HepG2 (cell line): ENCODE measurements at regions not wholly inside any gene's neighbourhood (a gene's known extent, or its start where the extent isn't known, plus 50 kb on each side); places are given as distances from the start of the nearest gene placed in this dataset.

Experiments
- ATAC-seq: fragments of 200-7000 bp; cut with Tn5 transposase; 3 replicates; pipeline ENCODE4 v1.9.1; 2020; ENCODE audit warnings: mild to moderate bottlenecking, moderate library complexity
- BruUV-seq: library from RNA; stranded (reverse); fragments of 400-500 nt; replicated peaks from 2 replicates; lab custom pipeline; 2021; lab: Mats Ljungman, UMichigan
- CTCF ChIA-PET: fragments of 300-600 bp; formaldehyde crosslinking; extraction: SDS; loops from one replicate; lab custom pipeline; 2021; ENCODE audit warnings: low total read pairs, inconsistent platforms, low intra/inter-chr PET ratio; lab: Yijun Ruan, JAX
- POLR2A ChIA-PET: fragments of 350-600 bp; sonication (Branson Sonifier 250); formaldehyde crosslinking; loops from one replicate; lab custom pipeline; 2020; ENCODE audit warnings: antibody characterized with exemption, inconsistent platforms; lab: Yijun Ruan, JAX
- DNase-seq: peaks from one replicate; pipeline ENCODE4 v3.0.0-alpha.2; 2015; ENCODE audit warnings: low spot score
- FAIRE-seq: peaks from 3 replicates; lab custom pipeline; 2011; peaks lifted over from hg19 to GRCh38; lab: Jason Lieb, UNC
- H2AFZ ChIP-seq: one replicate; pipeline ENCODE4 v1.6.1; 2011; ENCODE audit warnings: low read length, inconsistent platforms
- H3K27ac ChIP-seq: fragments of 300-600 bp; 3 replicates; pipeline ENCODE4 v1.8.0; 2011; ENCODE audit warnings: mixed run types, mild to moderate bottlenecking, mixed read lengths, low read length, inconsistent platforms; ENCODE audit not compliant: insufficient read depth; ENCODE audit errors: extremely low read length
- H3K27me3 ChIP-seq, 2 experiments: fragments of 200-600 bp in 1 of 2; 2 replicates in 1 of 2; 3 replicates in 1 of 2; pipeline versions ENCODE4 v1.6.0 to v1.8.0; 2011; ENCODE audit warnings: low read length in 2 of 2, mild to moderate bottlenecking in 2 of 2, moderate library complexity in 2 of 2, inconsistent platforms in 1 of 2; ENCODE audit not compliant: insufficient read depth in 2 of 2, control insufficient read depth in 1 of 2
- H3K36me3 ChIP-seq, 2 experiments: fragments of 200-600 bp in 1 of 2; replicated peaks in 1 of 2; 2 replicates in 1 of 2; 3 replicates in 1 of 2; pipeline versions ENCODE4 v1.5.1 to v1.8.0; 2011; ENCODE audit warnings: low read length in 2 of 2, inconsistent platforms in 1 of 2; ENCODE audit not compliant: insufficient read depth in 2 of 2, control insufficient read depth in 1 of 2
- H3K4me1 ChIP-seq: 2 replicates; pipeline ENCODE4 v1.5.1; 2012; ENCODE audit warnings: low read length, inconsistent platforms; ENCODE audit not compliant: insufficient read depth
- H3K4me2 ChIP-seq: 2 replicates; pipeline ENCODE4 v1.6.0; 2011; ENCODE audit warnings: low read depth, low read length, inconsistent platforms
- H3K4me3 ChIP-seq, 3 experiments: fragments of 200-600 bp in 1 of 3; sonication (generic), shearing (Covaris generic) in 1 of 3; replicated peaks in 1 of 3; 2 replicates each; pipeline ENCODE4 v1.5.1; 2011 to 2016; ENCODE audit warnings: low read length in 3 of 3, inconsistent platforms in 2 of 3, low read depth in 2 of 3, mild to moderate bottlenecking in 2 of 3, control low read depth in 1 of 3, mixed read lengths in 1 of 3; ENCODE audit not compliant: insufficient read depth in 1 of 3
- H3K79me2 ChIP-seq: one replicate; pipeline ENCODE4 v1.6.1; 2011; ENCODE audit warnings: low read length, inconsistent platforms; ENCODE audit not compliant: insufficient read depth
- H3K9ac ChIP-seq: 2 replicates; pipeline ENCODE4 v1.6.0; 2011; ENCODE audit warnings: mild to moderate bottlenecking, low read depth, low read length, inconsistent platforms; ENCODE audit not compliant: insufficient read depth
- H3K9me3 ChIP-seq: 2 replicates; pipeline ENCODE4 v1.5.1; 2012; ENCODE audit warnings: mild to moderate bottlenecking, low read length
- H4K20me1 ChIP-seq: 2 replicates; pipeline ENCODE4 v1.6.0; 2011; ENCODE audit warnings: inconsistent platforms, mild to moderate bottlenecking, low read length, moderate library complexity; ENCODE audit not compliant: insufficient read depth
- ARNTL ChIP-seq: sonication (generic); formaldehyde crosslinking; IDR thresholded peaks from 2 replicates; pipeline ENCODE4 v1.4.0; 2020; ENCODE audit warnings: mild to moderate bottlenecking, missing genetic modification reagents
- CBX5 ChIP-seq: sonication (generic); formaldehyde crosslinking; IDR thresholded peaks from 2 replicates; pipeline ENCODE4 v1.4.0; 2020; ENCODE audit warnings: missing genetic modification reagents, borderline replicate concordance
- CEBPZ ChIP-seq: IDR thresholded peaks from 2 replicates; pipeline ENCODE4 v1.6.1; 2012; ENCODE audit warnings: low read length, improper control_type of control experiment
- FOSL1 ChIP-seq: sonication (generic); formaldehyde crosslinking; IDR thresholded peaks from 2 replicates; pipeline ENCODE4 v1.9.0; 2021; ENCODE audit warnings: missing genetic modification reagents, borderline replicate concordance
- GATAD1 ChIP-seq: IDR thresholded peaks from 2 replicates; pipeline ENCODE4 v1.6.1; 2016; ENCODE audit warnings: missing genetic modification reagents, missing compliant biosample characterization
- KDM3A ChIP-seq: IDR thresholded peaks from 2 replicates; pipeline ENCODE4 v1.6.1; 2018; ENCODE audit warnings: low read depth, missing compliant biosample characterization
- MTF2 ChIP-seq: sonication (generic); formaldehyde crosslinking; IDR thresholded peaks from 2 replicates; pipeline ENCODE4 v1.5.0; 2020; ENCODE audit warnings: missing genetic modification reagents, borderline replicate concordance
- NR3C1 ChIP-seq: sonication (generic); formaldehyde crosslinking; IDR thresholded peaks from 2 replicates; pipeline ENCODE4 v1.4.0; 2020; ENCODE audit warnings: missing genetic modification reagents
- RARG ChIP-seq: sonication (generic); formaldehyde crosslinking; IDR thresholded peaks from 2 replicates; pipeline ENCODE4 v1.4.0; 2020; ENCODE audit warnings: low read depth, mild to moderate bottlenecking, missing genetic modification reagents
- SMAD1 ChIP-seq: sonication (generic); formaldehyde crosslinking; IDR thresholded peaks from 2 replicates; pipeline ENCODE4 v1.4.0; 2020; ENCODE audit warnings: missing genetic modification reagents, low read depth, mild to moderate bottlenecking, borderline replicate concordance
- TCF12 ChIP-seq, 2 experiments: fragments of 450-650 bp in 1 of 2; sonication (generic) in 1 of 2; formaldehyde crosslinking in 1 of 2; IDR thresholded peaks; 2 replicates each; pipeline versions ENCODE4 v1.6.1 to v1.8.0; 2017 to 2022; ENCODE audit warnings: antibody characterized with exemption in 1 of 2, mild to moderate bottlenecking in 1 of 2, missing genetic modification reagents in 1 of 2, moderate library complexity in 1 of 2
- ZFP36L2 ChIP-seq: sonication (generic); formaldehyde crosslinking; IDR thresholded peaks from 2 replicates; pipeline ENCODE4 v1.4.0; 2020; ENCODE audit warnings: missing genetic modification reagents
- ZNF30 ChIP-seq: sonication (generic); formaldehyde crosslinking; IDR thresholded peaks from 2 replicates; pipeline ENCODE4 v1.5.0; 2020; ENCODE audit warnings: mild to moderate bottlenecking, missing genetic modification reagents
- ZNF850 ChIP-seq: sonication (generic); formaldehyde crosslinking; conservative IDR thresholded peaks from 2 replicates; pipeline ENCODE4 v1.9.0; 2021; ENCODE audit warnings: mild to moderate bottlenecking, missing genetic modification reagents
- WGBS: methylation state at CpG from one replicate; pipeline ENCODE4 v1.1.6; 2017; ENCODE audit warnings: low lambda C conversion rate; 5-methylcytosine and 5-hydroxymethylcytosine counted together
- in situ Hi-C: cut with HindIII; loops from 2 replicates; pipeline ENCODE4 v1.10.0; 2017; ENCODE audit warnings: low pct_unique_long_range_greater_than_20kb; ENCODE audit not compliant: extremely low pct_ligation_motif_present
- intact Hi-C: fragments of 100-400 bp; cut with micrococcal nuclease; formaldehyde crosslinking; loops from one replicate; pipeline ENCODE4 v1.10.0; 2022; ENCODE audit not compliant: unreplicated experiment
- TF ChIP-seq, protein P1 (sequence below): sonication (generic); formaldehyde crosslinking; IDR thresholded peaks from 2 replicates; pipeline ENCODE4 v1.8.0; 2022; ENCODE audit warnings: missing genetic modification reagents, mild to moderate bottlenecking, inconsistent platforms, borderline replicate concordance

- DNase-seq (no peak), FAIRE-seq (no peak), ATAC-seq (no peak)
- Histone ChIP-seq H2AFZ (no peak overlapping the region), H3K9ac (no peak overlapping the region), H3K27ac (no peak overlapping the region), H3K4me1 (no peaks in the 10 kb centered on the region), H3K79me2 (no peaks in the 10 kb centered on the region), H3K4me2 (no peak overlapping the region), H3K27me3 (no peaks in the 10 kb centered on the region), H4K20me1 (no peaks in the 10 kb centered on the region), H3K4me3 (no peak overlapping the region), H3K36me3 (no peaks in the 10 kb centered on the region), H3K9me3 (peaks cover 99% of the 10 kb centered on the region)
- intact Hi-C loops, result no loop called here
- POLR2A ChIA-PET, result no interaction called here
- CTCF ChIA-PET, result no interaction called here
- in situ Hi-C loops, result no loop called here
- no TSS peak for BruUV-seq
- no peak for TF ChIP-seq ZNF30
- no peak for TF ChIP-seq MTF2 (CRISPR knock-in tag)
- no peak for TF ChIP-seq TCF12 (IDR thresholded peaks at IDR 0.05)
- no peak for TF ChIP-seq TCF12 (CRISPR knock-in tag; IDR thresholded peaks at IDR 0.05)
- TF ChIP-seq SMAD1 (CRISPR knock-in tag), result no peak
- no peak for TF ChIP-seq ZNF850 (CRISPR knock-in tag)
- TF ChIP-seq NR3C1 (CRISPR knock-in tag), result no peak
- TF ChIP-seq, all 625 proteins: peak for 0
- 0% methylated on average over 1 of the region's 1 CpG for WGBS
Measured at GRCh38 chr14:83912032-83912642, 1617.8 kb upstream of the FLRT2 start.

DNA sequence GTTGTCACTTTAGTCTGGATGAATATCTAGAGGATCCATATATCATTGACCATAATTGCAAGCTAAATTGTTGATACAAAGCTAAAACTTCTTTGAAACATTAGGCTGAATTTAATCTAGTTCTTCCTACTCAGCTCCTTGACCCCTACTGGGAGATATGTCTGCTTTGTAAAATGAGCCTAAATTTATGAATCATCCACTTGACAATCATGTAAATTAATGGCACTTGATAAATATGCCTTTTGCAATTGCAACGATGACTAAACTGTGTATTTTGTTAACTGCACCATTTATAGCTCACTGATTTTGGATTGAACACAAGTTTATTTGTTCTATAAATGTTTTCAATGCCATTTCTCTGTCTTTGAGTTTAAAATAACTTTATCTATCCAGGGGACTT is 1616.5 kb upstream of the FLRT2 start:
- Histone ChIP-seq H3K4me3 (no peak overlapping the region), H3K27ac (no peak overlapping the region)
- TF ChIP-seq ZFP36L2 (CRISPR knock-in tag) (no peak), FOSL1 (CRISPR knock-in tag) (no peak), ARNTL (CRISPR knock-in tag) (no peak), RARG (no peak), CBX5 (no peak), GATAD1 (CRISPR knock-in tag) (no peak), CEBPZ (no peak), KDM3A (CRISPR knock-in tag) (no peak)
- TF ChIP-seq, protein P1, sequence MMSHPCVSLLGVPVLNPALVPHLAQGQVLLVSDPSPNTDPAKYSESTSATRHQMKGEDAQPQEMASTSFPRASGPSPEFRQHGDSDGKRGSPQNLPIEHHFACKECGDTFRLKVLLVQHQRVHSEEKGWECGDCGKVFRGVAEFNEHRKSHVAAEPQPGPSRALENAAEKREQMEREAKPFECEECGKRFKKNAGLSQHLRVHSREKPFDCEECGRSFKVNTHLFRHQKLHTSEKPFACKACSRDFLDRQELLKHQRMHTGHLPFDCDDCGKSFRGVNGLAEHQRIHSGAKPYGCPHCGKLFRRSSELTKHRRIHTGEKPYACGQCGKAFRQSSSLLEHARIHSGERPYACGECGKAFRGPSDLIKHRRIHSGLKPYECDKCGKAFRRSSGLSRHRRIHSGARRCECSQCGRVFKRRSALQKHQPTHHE (CRISPR knock-in tag), result no peak

More for the DNA sequence above, 1616.5 kb upstream of the FLRT2 start:
- no peak for FAIRE-seq
- intact Hi-C loops (no loop called here), in situ Hi-C loops (no loop called here)
- Histone ChIP-seq H3K27me3 (no peaks in the 10 kb centered on the region), H3K4me1 (no peaks in the 10 kb centered on the region), H3K36me3 (no peaks in the 10 kb centered on the region), H4K20me1 (no peaks in the 10 kb centered on the region), H2AFZ (no peak overlapping the region), H3K9me3 (peaks cover 97% of the 10 kb centered on the region), H3K9ac (no peak overlapping the region), H3K79me2 (no peaks in the 10 kb centered on the region), H3K4me2 (no peak overlapping the region)
- ChIA-PET POLR2A (no interaction called here), CTCF (no interaction called here)
- no peak for DNase-seq
- no peak for ATAC-seq
- 8% methylated on average over 1 of the region's 1 CpG for WGBS
- BruUV-seq, result no TSS peak
